Common myeloid progenitor, CD34-positive (primary cell): ENCODE measurements at regions not wholly inside any gene's neighbourhood (a gene's known extent, or its start where the extent isn't known, plus 50 kb on each side); places are given as distances from the start of the nearest gene placed in this dataset.

Experiments used
- CTCF ChIA-PET: fragments of 350-600 bp; sonication (Branson Sonifier 250); formaldehyde crosslinking; loops from one replicate; lab custom pipeline; 2021; ENCODE audit warnings: antibody characterized with exemption; lab: Charles Lee
- POLR2A ChIA-PET: fragments of 350-600 bp; sonication (Branson Sonifier 250); formaldehyde crosslinking; loops from one replicate; lab custom pipeline; 2021; ENCODE audit warnings: antibody characterized with exemption; lab: Charles Lee
- DNase-seq, 3 donors: peaks; one replicate each; pipeline versions ENCODE4 v3.0.0 to v3.0.0-alpha.2; 2013
- H3K27ac ChIP-seq, 2 experiments: 1 replicate in 1 of 2; 2 replicates in 1 of 2; pipeline ENCODE4 v1.7.0; 2013; ENCODE audit warnings: inconsistent platforms in 2 of 2, low read length in 2 of 2, mild to moderate bottlenecking in 2 of 2, low read depth in 1 of 2, moderate library complexity in 1 of 2; ENCODE audit not compliant: severe bottlenecking in 2 of 2, insufficient read depth in 1 of 2, poor library complexity in 1 of 2
- H3K27me3 ChIP-seq, 5 experiments: replicated peaks in 2 of 5; 1 replicate in 3 of 5; 2 replicates in 2 of 5; pipeline versions ENCODE4 v1.6.1 to v1.7.0; 2013; ENCODE audit warnings: low read length in 4 of 5, mild to moderate bottlenecking in 2 of 5, moderate library complexity in 2 of 5, inconsistent platforms in 1 of 5; ENCODE audit not compliant: insufficient read depth in 5 of 5, control insufficient read depth in 4 of 5
- H3K36me3 ChIP-seq, 4 experiments: 1 replicate in 2 of 4; 2 replicates in 2 of 4; pipeline versions ENCODE4 v1.6.1 to v1.7.0; 2013; ENCODE audit warnings: low read length in 3 of 4, control low read depth in 1 of 4, mild to moderate bottlenecking in 1 of 4; ENCODE audit not compliant: control insufficient read depth in 4 of 4, insufficient read depth in 4 of 4
- H3K4me1 ChIP-seq, 4 experiments: 1 replicate in 3 of 4; 2 replicates in 1 of 4; pipeline versions ENCODE4 v1.6.1 to v1.7.1; 2013; ENCODE audit warnings: low read length in 3 of 4, mild to moderate bottlenecking in 3 of 4, control low read depth in 1 of 4, inconsistent platforms in 1 of 4, moderate library complexity in 1 of 4; ENCODE audit not compliant: control insufficient read depth in 4 of 4, insufficient read depth in 4 of 4; ENCODE audit errors: control extremely low read depth in 1 of 4
- H3K4me3 ChIP-seq, 7 experiments: 1 replicate in 4 of 7; 2 replicates in 3 of 7; pipeline versions ENCODE4 v1.5.1 to v1.7.0; 2013; ENCODE audit warnings: mild to moderate bottlenecking in 7 of 7, low read length in 6 of 7, moderate library complexity in 6 of 7, inconsistent platforms in 2 of 7, low read depth in 2 of 7, control low read depth in 1 of 7; ENCODE audit not compliant: insufficient read depth in 4 of 7, control insufficient read depth in 1 of 7; ENCODE audit errors: extremely low read depth in 1 of 7
- H3K9me3 ChIP-seq, 5 experiments: 1 replicate in 4 of 5; 2 replicates in 1 of 5; pipeline versions ENCODE4 v1.6.1 to v1.7.1; 2013; ENCODE audit warnings: low read length in 4 of 5, mild to moderate bottlenecking in 2 of 5, inconsistent platforms in 1 of 5, low read depth in 1 of 5, moderate library complexity in 1 of 5; ENCODE audit not compliant: control insufficient read depth in 4 of 5, insufficient read depth in 2 of 5; ENCODE audit errors: control extremely low read depth in 1 of 5
- WGBS: methylation state at CpG from one replicate; pipeline ENCODE4 v1.1.5; 2013; ENCODE audit not compliant: insufficient coverage; 5-methylcytosine and 5-hydroxymethylcytosine counted together

DNA sequence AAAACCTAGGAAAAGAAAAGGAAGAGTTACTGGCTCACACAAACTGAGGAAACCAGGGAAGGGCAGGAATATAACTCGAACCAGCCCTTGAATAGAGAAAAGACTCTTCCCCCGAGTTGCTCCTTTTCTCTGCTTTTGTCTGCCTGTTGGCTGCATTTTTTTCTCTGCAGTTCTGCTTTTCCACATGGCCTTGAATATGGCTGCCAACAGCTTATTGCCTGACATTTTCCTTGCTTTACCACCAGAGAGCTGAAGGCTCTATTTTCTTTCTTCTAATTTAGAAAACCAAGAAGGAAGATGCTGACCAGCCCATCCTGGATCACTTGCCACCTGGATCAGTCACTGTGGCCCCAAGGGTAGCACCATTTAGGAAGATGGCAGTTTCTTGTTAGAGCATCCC, 164.8 kb upstream of the MAN1A1 start:
- POLR2A ChIA-PET = no interaction called here
- CTCF ChIA-PET = no interaction called here
- Histone ChIP-seq H3K4me3 (no peak overlapping the region), H3K9me3 (no peaks in the 10 kb centered on the region), H3K36me3 (no peaks in the 10 kb centered on the region), H3K27ac (no peak overlapping the region), H3K4me1 (no peaks in the 10 kb centered on the region), H3K27me3 (no peaks in the 10 kb centered on the region)
- 82% methylated on average over 2 of the region's 2 CpGs for WGBS
- no peak for DNase-seq

DNA sequence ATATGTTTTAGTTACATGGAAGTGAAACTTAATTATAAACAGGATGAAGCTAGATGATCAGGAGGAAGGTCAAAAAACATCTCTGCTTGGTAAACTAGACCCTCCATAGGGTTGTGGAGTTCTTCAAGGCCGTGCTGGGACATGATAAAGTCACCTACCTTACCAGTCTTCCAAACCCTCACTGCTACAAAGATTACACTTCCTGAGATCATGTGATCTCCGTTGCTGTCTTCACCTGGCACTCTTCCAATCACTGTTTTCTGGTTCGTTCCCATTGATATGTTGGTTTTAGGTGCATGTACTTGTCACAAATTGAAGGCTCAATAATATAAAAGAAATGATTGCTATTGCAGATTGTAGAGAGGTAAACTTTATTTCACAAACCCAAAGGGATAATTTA, 161.5 kb upstream of the MAN1A1 start:
- no peak for DNase-seq
- H3K27ac ChIP-seq = no peak overlapping the region
- no peaks in the 10 kb centered on the region for H3K4me1 ChIP-seq
- CTCF ChIA-PET = no interaction called here
- H3K27me3 ChIP-seq = no peaks in the 10 kb centered on the region
- no peaks in the 10 kb centered on the region for H3K36me3 ChIP-seq
- POLR2A ChIA-PET = no interaction called here
- no peak overlapping the region for H3K4me3 ChIP-seq
- 100% methylated on average over 1 of the region's 3 CpGs for WGBS
- no peaks in the 10 kb centered on the region for H3K9me3 ChIP-seq

DNA sequence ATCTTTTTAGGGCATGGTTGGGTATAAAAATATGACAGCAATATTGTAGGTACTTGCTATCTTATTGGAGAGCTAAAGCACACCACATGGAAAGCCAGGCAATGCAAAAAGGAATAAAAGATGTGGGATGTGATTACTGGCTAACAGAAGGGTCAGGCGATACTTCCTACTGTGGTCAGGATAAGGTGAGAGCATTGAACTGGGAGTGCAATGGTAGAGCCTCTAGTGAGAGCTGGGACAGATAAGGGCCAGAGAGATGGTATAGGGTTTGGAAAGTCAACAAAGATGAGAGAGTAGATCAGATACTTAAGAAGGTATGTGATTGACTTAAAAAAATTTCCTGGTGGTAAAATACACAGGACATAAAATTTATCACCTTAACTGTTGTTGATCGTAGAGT, 160.7 kb upstream of the MAN1A1 start:
- POLR2A ChIA-PET = no interaction called here
- 100% methylated on average over 1 of the region's 2 CpGs for WGBS
- no peak overlapping the region for H3K4me3 ChIP-seq

DNA sequence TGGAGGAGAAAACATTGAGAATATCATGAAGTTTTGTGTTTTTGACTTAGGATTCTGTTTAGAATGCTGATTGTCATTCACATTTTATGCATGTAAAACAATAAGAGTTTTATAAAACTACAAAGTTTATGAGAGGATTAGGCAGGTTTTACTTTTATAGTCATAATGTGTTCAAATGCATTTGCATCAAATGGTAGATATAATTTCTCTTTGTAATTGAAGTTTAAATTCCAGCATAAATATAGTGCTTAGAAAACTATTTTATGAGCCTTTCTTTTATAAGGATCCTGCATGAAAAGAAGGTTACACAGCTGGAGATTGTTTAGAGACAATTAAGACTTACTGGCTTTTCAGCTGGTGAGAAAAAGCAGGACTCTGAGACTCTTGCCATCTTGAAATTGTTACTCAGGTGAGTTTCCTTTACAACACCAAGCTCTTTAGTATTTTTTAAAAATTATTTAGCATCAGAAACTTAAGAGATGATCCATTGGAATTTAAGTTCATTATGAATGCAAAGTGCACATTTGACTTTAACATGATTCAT, 157.1 kb upstream of the MAN1A1 start:
- Histone ChIP-seq H3K27ac (no peak overlapping the region), H3K4me3 (no peak overlapping the region), H3K9me3 (no peaks in the 10 kb centered on the region), H3K27me3 (no peaks in the 10 kb centered on the region), H3K36me3 (no peaks in the 10 kb centered on the region), H3K4me1 (peaks cover 0 to 6% (median 2%) of the 10 kb centered on the region in 4 experiments)
- CTCF ChIA-PET = no interaction called here
- POLR2A ChIA-PET = no interaction called here
- DNase-seq = no peak

More for the DNA sequence above, 160.7 kb upstream of the MAN1A1 start:
- CTCF ChIA-PET = no interaction called here
- Histone ChIP-seq H3K27ac (no peak overlapping the region), H3K9me3 (no peaks in the 10 kb centered on the region), H3K4me1 (no peaks in the 10 kb centered on the region), H3K36me3 (no peaks in the 10 kb centered on the region), H3K27me3 (no peaks in the 10 kb centered on the region)
- no peak for DNase-seq

DNA sequence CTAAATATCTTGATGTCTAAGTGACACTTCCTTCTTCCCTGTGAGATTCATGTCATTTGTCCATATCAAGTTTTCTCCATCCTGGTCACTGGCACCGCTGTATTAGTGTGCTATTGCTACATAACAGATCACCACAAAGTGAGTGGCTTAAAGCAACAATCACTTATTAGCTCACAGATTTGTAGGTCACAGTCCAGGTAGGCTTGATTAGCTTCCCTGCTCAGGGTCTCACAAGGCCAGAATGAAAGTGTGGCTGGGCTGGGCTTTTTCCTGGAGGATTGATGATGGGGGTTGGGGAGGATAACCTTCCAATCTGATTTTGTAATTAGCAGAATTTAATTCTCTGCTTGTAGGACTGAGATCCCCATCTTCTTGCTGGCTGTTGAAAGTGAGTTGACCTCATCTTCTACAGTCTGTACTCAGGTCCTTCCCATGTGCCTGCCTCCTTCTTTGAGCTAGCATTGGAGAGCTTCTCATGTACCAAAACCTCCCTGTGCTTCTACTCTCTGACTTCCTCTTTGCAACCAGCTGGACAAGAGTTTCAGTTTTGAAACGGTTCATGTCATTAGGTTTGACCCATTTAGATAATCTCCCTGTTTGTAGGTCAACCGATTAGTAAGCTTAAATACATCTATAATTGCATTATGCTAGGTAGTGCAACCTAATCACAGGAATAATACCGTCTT, 152.4 kb upstream of the MAN1A1 start:
- ChIA-PET POLR2A (no interaction called here), CTCF (interaction anchor here (1.1 kb wide), 1 partner anchor 151 kb away, joined by 3 read pairs; no protein-coding TSS in a partner anchor)
- Histone ChIP-seq H3K36me3 (no peaks in the 10 kb centered on the region), H3K27me3 (no peaks in the 10 kb centered on the region), H3K27ac (no peak overlapping the region), H3K4me3 (no peak overlapping the region), H3K9me3 (no peaks in the 10 kb centered on the region), H3K4me1 (peaks cover 0 to 7% (median 6%) of the 10 kb centered on the region in 4 experiments)
- 94% methylated on average over 2 of the region's 4 CpGs for WGBS
- DNase-seq = no peak

DNA sequence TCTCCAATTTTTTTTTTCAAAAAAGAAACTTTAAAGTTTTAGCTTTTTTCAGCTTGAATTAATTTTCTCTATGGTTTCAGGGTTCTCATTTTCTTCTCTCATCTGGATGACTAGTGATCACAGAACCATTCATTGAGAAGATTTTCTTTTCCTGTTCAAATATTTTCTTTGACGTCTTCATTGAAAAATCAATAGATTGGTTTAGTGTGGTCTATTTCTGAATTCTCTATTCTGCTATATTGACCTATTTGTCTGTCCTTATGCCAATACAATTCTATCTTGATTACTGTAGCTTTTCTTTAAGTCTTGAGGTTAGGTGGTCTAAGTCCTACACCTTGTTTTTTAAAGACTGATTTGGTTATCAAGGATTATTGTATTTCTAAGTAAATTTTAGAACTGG, 150.2 kb upstream of the MAN1A1 start:
- Histone ChIP-seq H3K27ac (no peak overlapping the region), H3K4me1 (peaks cover 0 to 7% (median 6%) of the 10 kb centered on the region in 4 experiments), H3K4me3 (no peak overlapping the region), H3K36me3 (no peaks in the 10 kb centered on the region), H3K9me3 (peaks cover 0 to 3% (median 0%) of the 10 kb centered on the region in 5 experiments), H3K27me3 (no peaks in the 10 kb centered on the region)
- ChIA-PET CTCF (no interaction called here), POLR2A (no interaction called here)
- no peak for DNase-seq
- WGBS = no CpG with 5 or more reads among the region's 1 CpG

DNA sequence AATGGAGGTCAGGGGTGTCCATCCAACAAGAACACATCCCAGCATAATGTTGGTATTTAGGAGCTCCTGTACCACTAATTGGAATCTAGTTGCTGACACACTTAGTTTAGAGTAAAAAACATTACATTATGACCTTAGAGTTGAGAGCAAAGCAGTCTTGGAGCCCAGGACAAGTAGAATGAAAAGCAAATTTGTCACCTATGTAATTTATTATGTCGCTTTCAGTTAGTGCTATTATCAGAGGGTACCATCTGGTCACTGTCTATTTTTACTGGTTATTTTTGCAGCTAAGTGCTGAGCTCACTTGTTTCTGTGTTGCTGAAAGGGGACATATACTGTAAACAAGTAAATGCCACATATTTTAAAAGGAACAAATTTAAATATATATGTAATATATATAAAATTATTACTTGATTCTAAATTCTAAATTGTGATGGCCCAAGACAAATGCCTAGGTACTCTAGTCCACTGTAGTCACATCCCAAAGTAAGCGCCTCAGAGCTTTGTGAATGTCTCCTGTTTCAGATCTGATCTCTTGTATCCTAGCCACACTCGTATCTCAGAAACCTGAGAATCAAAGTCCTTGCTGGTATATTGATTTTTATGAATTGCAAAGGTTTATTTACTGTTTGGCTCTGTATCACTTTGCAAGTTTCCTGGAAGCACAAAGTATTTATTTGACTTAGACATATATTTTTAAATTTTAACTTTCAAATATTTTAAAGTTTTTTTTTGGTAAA, 148.6 kb upstream of the MAN1A1 start:
- Histone ChIP-seq H3K27me3 (no peaks in the 10 kb centered on the region), H3K9me3 (peaks cover 0 to 3% (median 0%) of the 10 kb centered on the region in 5 experiments), H3K27ac (no peak overlapping the region), H3K4me1 (peaks cover 3 to 15% (median 10%) of the 10 kb centered on the region in 4 experiments), H3K36me3 (no peaks in the 10 kb centered on the region), H3K4me3 (no peak overlapping the region)
- peak in 2 of 3 donors; percentile 57 to 78 for DNase-seq
- ChIA-PET CTCF (no interaction called here), POLR2A (no interaction called here)
- WGBS = no CpG with 5 or more reads among the region's 3 CpGs
